Femur (tissue), 1 donor: ENCODE measurements at regions not wholly inside any gene's neighbourhood (a gene's known extent, or its start where the extent isn't known, plus 50 kb on each side); places are given as distances from the start of the nearest gene placed in this dataset.

Source experiments
- DNase-seq: peaks from one replicate; pipeline ENCODE4 v3.0.0-alpha.2; 2017

DNA sequence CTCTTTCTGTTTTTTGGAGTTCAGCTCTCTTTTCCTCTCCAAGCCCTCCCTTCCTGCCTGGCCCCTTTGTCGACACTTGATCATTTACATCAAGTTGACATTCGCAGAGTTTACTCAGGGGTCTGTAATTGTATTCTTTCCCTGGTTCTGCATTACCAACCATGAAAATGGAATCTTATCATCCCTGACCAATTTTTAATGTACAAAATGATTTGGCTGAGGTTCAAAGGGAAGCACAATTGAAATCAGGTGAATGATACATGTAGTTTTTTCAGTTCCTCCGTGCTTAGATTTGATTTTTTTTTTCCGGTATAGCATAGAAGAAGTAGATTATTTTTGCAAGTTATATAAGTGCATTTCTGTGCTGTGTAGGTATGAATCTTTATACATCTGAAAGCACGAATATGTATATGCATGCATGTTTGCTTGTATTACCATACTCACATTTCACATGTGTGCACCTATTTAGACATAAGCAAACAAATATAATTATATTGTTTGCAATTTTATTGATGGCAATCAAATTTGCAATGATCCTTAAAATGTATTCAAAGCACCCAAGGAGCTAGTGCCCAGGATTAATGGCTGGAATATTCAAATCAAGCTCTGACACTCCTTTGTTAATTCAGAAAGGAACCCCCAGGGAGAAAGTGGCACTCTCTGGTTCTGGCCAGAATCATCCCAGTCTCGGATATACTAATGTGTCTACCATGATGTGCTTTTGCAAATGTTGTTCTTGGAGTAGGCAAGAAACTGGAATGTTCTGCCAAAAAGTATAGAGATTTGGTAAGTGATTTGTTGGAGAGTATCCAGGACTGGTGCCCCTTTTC, 189.3 kb downstream of the VRK1 start:
- DNase-seq, result no peak

GRCh38 chr14:96987086-96987474, 189.9 kb downstream of the VRK1 start:
- DNase-seq, result no peak

DNA sequence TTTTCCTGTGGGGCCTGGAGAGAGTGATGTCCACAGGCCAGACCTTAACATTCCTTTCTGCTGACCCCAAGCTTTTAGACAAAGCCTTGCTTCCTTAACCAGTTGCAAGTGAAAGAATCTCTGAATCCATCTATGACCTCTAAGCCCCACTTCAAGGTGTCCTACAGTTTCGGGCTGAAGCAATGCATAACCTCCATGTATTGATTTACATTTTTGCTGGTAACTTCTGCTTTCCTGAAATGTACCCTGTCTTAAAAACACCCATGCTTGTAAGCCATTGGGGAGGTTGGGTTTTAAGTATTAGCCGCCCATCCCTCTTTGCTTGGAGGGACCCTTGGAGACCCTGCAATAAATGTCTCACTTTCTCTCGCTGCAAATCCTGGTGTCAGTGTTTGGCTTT, 190.6 kb downstream of the VRK1 start:
- no peak for DNase-seq

- no peak for DNase-seq
Observed at GRCh38 chr14:96989306-96989705, 192.1 kb downstream of the VRK1 start.

DNA sequence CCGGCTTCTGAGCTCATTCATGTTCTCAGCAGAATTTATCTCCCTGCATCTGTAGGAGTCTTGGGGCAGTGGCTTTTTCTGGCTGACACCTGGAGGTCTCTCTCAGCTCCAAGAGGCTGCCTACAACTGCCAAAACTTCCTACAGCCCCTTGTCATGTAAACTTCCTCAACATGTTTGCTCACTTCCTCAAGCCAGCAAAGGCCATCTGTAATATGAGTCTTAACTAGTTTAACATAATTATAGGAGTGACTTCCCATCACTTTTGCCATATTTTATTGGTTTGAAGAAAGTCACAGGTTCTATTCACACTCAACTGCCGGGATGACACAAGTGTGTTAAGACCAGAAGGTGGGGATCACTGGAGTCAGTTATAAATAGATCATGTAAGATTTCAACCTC, 194.0 kb downstream of the VRK1 start:
- no peak for DNase-seq

GRCh38 chr14:96994999-96995398, 197.8 kb downstream of the VRK1 start:
- no peak for DNase-seq

DNA sequence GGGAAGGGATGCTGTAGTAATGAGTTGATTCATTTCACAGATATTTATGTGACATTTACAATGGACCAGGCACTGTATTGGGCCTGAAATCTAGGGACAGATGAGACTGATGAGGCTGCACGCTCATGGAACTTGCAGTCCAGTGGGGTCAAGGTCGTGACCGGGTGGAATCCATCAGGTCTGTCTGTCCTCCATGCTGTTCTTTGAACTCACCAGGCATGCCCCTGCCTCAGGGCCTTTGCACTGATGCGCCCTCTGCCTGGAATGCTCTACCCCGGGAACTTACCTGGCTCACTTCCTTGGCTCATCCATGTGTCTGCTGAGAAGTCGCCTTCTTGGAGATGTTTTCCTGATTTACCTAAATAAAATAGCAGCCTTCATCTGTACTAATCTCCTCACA, 200.1 kb downstream of the VRK1 start:
- no peak for DNase-seq

DNA sequence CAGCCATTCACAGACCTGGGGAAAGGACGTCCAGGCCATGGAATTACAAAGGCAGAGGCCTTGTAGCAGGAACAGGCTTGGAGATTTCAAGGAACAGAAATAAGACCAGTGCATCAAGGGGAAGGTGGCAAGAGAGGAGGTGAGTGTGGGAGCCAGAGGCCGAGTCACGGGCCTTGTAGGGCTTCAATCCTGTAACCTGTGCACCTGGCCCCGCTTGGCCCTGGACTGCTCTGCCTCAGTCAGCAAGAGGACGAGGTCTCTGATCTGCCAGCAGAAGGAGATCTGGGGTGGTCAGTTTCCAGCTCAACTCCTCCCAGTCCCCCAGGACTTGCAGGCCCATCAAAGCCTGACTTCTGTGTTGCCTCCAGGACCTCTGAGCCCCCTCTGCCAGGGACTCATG, 200.8 kb downstream of the VRK1 start:
- no peak for DNase-seq

DNA sequence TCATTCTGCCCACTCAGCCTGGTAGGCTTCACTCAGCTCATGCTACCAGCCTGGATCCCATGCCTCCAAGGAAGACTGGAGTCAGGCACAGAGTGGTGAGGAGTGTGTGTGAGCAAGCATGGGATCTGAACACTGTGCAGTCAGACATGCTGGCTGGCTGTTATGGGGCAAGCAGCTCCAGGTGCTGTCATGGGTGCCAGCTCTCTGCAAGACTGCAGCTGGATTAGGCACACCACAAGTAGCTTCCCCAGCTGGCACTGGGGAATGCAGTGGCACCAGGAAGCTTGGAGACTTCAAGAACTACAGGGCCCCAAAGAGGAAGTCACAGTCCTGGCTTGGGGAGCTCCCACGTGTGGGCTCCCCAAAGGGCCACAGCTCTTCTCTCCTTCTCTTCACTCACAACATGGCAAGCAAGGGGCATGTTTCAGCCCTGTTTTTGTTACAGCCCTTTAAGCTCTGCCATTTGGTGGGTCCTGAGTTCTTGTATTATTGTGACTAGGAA, 202.5 kb downstream of the VRK1 start:
- no peak for DNase-seq

- no peak for DNase-seq
Observed at GRCh38 chr14:97002454-97002853, 205.3 kb downstream of the VRK1 start.

GRCh38 chr14:97005934-97006333, 208.8 kb downstream of the VRK1 start:
- no peak for DNase-seq

DNA sequence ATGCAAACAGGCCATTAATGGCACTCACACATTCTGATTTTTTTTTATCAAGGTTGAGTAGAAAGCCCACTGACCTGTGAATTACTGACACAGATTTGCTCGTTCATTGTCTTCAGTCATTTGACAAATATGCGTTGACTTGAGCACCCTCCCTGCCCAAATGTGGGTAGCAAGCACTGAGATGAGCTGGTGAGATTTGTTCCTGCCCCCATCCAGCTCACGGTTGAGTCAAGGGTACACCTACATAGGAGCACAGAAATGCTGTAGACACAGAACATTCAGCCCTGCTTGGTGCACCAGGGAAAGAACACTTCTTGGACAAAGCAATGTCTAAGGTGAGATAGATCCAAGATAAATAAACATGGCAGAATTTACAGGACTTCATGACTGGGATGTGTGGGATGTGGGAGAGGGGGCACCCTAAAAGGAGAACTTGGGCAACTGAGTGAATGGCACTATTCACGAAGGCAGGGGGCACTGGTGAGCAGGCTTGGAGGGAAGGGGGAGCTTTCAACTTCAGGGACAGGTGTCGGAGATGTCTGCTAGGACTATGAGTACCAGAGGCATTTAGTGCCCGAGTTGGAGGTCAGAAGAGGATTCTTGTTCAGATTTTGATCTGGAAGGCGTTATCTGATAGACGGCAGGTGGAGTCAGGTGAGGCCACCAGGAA, 213.4 kb downstream of the VRK1 start:
- DNase-seq, result no peak

DNA sequence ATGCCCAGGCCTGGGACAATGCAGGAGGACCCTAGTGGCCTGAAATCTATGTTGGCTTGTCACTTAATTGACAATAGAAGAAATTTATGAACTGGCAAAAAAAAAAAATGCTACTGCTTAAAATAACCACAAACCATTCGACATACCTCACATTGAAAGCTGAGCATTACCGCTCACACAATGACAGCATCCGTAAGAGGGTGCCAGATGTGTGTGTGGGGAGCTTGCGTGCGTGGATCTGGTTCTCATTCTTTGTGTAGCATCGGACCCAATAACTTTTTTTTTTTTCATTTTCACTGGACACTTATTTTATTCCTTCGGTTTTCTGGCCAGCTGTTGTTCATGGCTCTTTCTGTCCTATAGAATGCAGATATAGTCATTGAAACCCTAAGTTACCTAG, 216.7 kb downstream of the VRK1 start:
- no peak for DNase-seq

- no peak for DNase-seq
Observed at GRCh38 chr14:97021001-97021400, 223.8 kb downstream of the VRK1 start.

DNA sequence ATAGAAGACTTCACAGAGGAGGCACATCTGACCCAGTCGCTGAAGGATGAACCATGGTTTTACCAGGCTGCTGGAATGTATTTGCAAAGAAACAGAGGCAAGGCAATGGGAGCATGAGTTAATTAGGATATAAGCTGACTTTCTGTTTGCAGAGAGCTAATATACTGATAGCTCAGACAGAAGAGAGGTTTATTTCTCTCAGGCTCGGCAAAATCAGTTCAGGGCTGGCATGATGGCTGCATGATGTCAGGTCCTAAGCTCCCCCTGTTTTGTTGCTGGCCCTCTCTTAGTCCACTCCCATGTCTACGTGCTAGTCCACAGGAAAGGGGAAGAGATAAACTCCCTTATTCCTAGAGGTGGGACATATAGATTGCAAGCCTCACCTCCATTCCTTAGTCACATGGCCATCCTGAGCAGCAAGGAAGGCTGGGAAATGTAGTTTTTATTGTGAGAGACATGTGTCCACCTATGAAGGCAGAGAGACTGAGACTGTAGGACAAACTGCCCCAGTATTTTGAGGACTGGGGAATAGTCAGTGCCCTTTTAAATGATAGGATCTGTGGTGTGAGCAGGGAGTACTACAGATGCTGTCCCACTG, 224.5 kb downstream of the VRK1 start:
- no peak for DNase-seq

GRCh38 chr14:97022741-97023140, 225.6 kb downstream of the VRK1 start:
- DNase-seq, result no peak

GRCh38 chr14:97023871-97024270, 226.7 kb downstream of the VRK1 start:
- no peak for DNase-seq

- DNase-seq, result no peak
Observed at GRCh38 chr14:97024300-97024699, 227.1 kb downstream of the VRK1 start.

DNA sequence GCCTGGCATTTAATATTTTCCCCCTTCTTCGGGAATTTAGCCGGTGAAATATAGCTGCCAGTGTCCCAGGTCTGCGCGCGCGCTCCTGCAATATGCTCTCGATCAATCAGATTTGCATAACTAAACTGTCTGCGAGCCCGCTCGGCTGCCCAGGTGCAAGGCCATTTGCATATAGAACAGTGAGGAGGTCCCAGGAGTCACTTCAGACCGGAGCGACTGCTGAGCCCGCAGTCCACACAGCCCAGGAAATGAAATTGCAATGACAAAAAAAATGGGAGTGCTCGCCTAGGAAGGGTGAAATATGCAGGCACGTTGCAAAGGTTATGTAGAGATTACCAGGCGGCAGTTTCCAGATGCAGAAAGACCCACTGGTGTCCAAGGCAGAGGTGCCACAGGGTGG, 228.5 kb downstream of the VRK1 start:
- DNase-seq, result no peak

GRCh38 chr14:97027256-97027999, 230.2 kb downstream of the VRK1 start:
- DNase-seq, result no peak

- no peak for DNase-seq
Observed at GRCh38 chr14:97028382-97028781, 231.2 kb downstream of the VRK1 start.

DNA sequence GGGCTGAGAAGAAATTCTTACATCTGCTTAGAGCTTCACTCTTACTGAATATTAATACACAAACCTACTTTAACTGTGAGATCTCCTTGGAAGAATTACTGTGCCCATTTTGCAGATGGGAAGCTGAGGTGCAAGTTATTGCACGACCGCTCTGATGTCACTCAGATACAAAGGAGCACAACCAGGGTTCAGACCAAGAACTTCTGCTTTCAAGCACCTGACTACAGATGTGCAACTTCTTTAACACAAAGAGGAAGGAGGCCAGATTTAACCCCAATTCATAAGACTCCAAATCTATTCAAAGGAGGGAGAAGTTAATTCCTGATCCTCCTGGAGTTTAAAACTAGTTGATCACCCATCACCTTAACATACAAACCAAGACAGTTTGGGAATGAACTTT, 232.6 kb downstream of the VRK1 start:
- no peak for DNase-seq

DNA sequence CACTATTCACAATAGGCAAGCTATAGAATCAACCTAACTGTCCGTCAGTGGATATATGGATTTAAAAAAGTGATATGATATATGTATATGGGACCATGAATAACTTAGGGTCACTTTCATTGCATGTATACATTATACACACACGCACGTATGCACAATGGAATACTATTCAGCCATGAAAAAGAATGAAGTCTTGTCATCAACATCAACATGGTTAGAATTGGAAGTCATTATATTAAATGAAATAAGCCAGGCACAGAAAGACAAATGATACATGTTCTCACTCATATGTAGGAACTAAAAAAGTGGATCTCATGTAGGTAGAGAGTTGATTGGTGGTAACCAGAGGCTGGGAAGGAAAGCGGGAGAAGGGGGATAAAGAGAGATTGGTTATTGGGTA, 234.3 kb downstream of the VRK1 start:
- no peak for DNase-seq
